ENCODE measurements at regions not wholly inside any gene's neighbourhood (a gene's known extent, or its start where the extent isn't known, plus 50 kb on each side); places are given as distances from the start of the nearest gene placed in this dataset.
"Not testable (repeated sequence)": the region's sequence is repeated elsewhere in the genome, so short reads cannot be mapped to it uniquely, and the experiment has no call there.

DNA sequence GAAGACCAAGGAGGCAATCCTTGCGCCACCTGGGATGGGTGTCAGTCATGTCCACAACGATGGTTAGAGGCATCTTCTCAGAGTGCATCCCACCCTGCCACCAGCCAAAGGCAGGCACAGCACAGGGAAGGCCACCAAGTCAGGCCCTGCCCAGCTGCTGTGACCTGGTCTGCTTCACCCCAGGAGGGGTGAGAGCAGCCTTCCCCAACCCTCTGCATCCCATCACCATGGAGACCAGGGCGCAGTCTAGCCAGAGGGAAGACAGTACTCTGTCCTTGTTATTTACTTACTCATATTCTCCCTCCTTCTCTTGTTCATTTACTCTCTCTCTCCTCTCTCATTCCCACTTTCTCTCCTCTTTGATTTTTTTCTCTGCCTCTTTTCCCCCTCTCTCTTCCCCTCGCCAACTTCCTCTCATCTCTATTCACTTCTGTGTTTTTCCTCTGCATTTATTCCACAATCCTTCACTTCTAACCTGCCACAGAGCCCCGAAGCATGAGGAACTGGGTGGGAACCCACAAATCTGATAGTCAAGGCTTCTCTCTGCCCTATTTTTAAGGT lies 749.4 kb downstream of the UQCRFS1 start:
- DNase-seq = no peak

DNA sequence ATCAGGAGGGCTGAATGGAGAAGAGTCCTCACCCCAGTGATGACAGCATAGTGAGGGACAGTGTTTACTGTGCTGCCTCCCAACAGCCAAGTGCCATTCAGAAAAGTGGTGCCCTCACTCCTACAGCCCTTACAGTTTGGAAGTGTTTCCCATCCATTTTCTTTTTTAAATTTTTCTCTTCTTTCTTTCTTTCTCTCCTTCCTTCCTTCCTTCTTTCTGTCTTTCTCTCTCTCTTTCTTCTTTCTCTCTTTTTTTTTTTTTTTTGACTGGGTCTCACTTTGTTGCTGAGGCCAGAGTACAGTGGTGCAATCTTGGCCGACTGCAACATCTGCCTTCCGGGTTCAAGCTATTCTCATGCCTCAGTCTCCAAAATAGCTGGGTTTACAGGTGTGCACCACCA lies 755.3 kb downstream of the UQCRFS1 start:
- no peak for DNase-seq

DNA sequence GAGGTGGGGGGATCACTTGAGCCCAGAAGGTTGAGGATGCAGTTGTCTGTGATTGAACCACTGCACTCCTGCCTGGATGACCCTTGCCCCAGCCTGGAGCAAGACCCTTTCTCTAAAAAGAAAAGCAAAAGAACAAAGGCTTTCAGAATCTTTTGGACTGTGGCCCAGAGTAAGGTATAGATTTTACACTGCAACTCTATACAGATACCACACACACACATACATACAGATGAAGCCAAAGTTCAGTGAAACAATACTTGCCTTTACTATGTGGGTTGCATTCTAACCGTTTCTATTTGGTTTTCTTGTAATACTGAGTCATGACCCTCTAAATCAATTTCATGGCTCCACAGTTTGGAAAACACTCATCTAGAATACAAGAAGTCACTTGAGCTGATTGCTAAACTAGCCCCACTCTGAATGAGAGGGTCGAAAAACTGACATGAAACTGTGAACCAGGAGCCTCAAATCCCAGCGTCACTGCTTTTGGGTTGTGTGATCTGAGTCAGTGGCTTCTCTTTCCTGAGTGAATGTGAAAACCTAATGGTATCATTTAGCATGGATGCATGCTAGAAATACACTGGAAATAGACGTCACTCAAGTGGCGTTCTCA lies 756.1 kb downstream of the UQCRFS1 start:
- DNase-seq = no peak

DNA sequence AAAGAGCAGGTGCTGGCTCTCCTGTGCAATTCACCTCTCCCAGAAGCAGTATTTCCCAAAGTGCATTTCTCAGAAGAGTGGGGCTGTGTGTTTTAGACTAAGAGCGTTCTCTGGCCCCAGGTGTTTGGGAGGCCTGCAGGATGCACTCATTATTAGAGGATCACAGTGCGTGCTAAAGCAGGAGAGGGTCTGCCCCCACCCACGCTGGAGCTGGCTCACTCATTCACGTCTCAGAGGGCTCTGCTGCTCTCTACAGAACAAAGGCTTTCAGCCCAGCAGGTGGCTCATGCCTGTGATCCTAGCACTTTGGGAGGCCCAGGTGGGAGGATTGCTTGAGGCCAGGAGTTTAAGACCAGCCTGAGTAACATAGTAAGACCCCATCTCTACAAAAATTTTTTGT lies 756.7 kb downstream of the UQCRFS1 start:
- no peak for DNase-seq

DNA sequence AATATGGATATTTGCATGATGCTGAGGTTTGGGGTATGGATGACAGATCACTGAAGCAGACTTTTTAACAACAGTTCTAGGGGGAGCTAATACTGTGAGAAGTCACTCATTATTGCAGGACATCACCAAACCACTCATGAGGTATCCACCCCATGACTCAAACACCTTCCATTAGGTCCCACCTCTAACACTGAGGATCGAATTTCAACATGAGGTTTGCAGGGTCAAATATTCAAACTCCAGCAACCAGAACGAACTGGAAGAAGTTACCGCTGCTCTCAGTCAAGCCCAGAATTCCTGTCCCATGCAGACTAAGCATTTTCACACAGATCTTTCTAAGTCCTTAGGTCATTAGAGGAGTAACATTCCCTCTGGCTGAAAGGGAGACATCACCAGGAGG lies 758.9 kb downstream of the UQCRFS1 start:
- no peak for DNase-seq

DNA sequence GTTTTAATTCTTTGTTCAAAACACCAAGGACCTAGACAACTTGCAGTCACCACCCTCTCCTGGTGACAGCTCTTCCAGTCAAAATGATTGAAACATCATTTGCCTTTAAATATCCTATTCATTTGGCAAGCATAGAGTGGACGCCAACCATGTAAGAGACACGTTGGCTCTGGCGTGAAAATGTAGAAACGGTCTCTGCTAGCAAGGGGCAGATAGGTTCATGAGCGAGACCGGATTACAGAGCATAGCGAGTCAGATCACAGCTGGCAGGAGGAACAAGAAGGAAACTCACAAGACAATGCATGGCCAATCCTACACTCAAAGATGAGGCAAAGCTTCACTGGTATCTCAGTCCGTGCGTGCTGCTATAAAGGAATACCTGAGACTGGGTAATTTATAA lies 759.5 kb downstream of the UQCRFS1 start:
- no peak for DNase-seq

DNA sequence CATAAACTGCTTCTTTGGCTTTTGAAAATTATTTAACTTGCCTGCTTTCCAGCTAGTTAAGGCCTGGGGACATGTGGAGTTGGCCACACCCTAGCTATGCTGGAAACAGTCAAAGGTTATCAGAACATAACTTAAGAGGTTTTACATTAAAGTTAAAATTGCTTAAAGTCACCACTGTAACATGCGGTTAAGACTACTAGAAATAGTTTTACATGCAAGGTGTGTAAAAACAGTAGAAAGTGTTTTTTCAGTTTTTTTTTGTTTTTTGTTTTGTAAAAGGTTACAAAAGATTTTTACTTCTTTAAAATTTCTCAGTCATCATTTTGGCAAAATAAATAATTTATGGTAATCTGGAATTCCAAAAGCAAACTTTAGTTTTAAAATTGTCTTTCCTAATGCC lies 763.1 kb downstream of the UQCRFS1 start:
- DNase-seq = no peak

DNA sequence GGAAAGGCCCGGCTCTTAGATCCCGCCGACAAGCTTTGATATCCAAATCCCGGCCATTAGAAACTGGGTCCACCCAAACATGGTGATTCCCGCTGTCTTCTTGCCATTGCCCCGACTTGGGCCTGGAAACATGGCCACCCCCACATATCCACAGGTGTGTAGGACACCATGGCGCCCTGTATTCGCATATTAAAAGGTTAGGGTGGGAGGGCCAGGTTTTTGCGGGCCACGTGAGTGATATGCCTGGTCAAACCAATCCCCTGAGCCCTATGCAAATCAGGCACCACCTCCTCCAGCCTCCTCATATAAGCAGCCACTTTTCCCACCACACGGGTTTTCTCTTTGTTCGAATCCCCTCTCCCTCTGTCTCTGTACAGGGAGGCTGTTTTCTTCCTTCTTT lies 766.4 kb downstream of the UQCRFS1 start:
- no peak for DNase-seq

DNA sequence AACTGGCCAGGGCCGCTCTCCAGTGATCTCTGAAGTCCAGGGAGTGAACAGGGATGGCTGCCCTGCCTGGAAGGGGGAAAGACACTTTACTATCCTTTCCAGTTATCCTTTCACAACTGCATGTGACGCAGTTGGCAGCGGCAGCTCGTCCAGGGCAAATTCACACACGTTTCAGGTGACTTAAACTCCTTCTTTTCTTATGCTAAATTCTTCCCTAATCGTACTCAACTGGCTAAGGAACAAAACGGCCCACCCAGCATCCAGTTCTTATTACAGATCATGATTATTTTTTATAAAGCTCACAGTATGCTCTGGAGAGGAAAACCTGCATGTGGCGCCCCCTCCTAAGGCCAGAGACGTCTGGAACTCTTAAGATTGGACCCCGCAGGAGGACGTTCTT lies 767.1 kb downstream of the UQCRFS1 start:
- DNase-seq = no peak

DNA sequence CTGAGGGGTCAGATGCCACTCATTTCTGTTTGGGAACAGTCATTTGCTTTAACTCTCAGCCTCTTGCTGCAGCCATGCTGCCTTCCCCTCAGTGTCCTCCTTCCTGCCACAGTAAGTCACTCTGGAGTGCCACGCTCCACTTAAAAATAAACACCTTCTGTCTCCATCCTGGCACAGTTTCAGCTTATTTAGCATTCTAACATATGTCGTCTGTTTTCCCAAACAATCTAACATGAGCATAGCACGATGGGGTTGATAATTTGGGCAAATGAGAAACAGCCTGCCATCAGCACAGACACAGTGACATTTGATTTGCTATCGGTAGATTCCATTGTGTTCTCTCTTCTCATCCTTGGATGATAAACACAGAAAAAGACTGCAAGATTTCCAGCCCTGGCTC lies 768.6 kb downstream of the UQCRFS1 start:
- no peak for DNase-seq

DNA sequence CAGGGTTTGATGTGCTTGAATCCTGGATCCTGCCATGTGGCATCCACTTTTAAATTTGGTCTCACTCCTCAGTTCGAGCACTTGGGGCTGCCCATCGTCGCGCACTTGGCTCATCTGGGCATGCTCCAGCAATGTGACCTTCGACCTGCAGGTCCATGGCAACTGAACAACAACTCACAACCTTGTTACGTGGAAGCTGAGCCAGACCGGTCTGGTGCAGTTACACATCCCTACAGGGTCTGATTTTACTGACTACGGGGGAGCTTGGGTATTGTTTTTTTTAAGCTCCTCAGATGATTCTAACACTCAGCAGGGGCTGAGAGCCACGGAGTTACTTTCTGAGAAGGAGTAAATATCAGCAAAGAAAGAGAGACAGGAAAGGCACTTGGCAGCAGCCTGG lies 769.6 kb downstream of the UQCRFS1 start:
- no peak for DNase-seq

DNA sequence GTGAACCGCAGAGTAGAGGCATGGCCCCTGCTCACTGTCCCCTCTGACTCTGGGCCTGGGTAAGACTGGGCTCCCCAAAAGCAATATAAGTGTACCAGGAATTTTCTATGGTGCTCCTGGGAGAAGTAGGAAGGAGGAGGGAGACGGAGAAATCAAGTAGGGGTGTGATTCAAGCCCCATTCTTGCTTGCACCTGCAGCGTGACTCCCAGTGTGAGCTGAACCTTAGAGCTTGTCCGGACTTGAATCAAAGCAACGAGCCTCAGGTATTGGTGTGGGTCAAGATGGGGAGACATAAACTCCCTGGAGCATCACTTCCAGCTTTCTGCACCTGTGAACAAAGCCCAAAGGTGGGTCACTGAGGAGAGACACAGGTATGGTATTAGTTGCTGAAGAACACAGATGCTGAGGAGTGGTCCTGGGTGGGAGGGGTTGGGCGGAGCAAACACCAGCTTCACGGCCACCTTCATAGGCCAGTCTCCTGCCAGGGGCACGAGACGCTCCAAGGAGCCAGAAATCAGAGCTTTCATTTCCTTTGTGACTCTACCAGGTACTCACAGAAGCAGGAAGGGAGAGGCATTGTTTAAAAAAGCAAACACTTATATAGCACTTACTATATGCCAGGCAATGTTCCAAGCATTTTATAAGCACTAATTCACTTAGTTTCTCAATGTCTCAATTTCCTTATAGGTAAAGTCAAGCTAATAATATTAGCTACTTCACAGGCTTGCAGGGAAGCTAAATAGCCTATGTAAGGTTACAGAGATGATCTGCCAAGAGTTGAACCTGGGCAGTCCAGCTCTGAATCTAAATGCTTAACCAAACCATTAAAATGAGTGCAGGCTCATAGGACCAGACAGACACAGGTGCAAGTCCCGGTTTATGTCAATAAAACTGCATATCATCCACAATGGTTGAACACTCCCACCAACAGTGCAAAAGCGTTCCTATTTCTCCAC lies 775.3 kb downstream of the UQCRFS1 start:
- no peak for DNase-seq

DNA sequence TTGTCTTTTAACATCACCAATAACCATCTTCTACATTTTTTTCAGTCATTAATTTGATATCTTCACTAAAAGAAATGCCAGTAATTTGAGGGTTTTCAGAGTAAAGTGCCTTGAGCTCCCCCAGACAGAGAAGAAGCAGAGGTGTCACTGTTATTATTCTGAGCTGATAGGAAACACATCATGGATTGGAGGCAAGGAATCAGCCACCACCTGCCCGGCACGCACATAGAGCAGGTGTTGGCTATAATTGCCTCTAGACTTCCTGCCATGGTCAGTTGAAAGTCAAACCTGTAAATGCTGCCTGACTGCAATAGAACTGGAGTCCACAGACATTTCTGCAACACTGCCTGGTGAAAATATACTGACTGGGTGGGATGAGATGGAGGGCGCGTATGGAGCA lies 776.6 kb downstream of the UQCRFS1 start:
- no peak for DNase-seq

DNA sequence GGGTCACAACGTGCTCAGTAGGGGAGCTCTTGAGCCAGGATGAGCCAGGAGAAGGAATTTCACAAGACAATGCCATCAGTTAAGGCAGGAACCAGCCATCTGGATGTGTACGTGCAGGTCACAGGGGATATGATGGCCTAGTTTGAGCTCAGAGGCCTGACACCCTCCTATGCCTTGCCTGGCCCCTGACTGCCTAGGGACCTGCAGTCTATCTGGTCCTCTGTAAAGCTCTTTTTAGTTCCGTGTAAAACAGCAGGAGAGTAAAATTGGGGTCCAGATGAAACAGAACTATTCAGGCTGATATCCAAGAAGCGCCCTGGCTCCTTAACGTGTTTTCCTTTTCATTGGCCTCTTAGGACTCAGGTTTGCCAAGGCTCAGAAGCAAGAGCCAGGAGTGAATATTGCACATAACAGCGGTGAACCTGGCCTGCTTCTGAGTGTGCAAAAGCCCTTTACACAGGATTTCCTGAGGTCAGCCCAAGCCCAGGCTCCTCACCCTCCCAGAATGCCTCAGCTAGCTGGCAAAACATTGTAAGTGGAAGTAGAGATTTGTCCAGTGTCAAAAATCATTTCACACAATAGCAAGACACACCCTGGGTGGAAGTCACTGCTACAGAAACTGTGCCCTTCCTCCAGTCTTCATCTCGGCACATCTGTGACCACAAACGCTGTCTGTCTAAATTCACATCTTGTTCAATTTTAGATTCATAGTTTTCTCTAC lies 777.2 kb downstream of the UQCRFS1 start:
- DNase-seq = no peak

DNA sequence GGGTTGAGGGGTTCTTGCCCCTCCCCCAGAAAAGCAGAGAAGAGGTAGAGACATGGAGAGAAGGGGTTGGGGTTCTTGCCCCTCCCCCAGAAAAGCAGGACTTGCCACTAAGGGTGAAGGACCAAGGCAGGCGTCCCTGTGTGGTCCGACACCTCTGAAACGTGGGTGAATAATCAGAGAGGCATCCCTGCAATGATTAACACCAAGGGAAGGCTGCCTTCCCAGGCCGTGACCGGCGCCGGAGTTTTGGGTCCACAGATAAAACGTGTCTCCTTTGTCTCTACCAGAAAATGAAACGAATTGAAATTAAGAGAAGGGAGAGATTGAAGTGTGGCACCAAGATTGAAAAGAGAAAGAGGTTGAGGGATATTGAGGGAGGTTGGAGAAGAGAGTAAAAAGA lies 778.2 kb downstream of the UQCRFS1 start:
- not testable (repeated sequence) for DNase-seq

DNA sequence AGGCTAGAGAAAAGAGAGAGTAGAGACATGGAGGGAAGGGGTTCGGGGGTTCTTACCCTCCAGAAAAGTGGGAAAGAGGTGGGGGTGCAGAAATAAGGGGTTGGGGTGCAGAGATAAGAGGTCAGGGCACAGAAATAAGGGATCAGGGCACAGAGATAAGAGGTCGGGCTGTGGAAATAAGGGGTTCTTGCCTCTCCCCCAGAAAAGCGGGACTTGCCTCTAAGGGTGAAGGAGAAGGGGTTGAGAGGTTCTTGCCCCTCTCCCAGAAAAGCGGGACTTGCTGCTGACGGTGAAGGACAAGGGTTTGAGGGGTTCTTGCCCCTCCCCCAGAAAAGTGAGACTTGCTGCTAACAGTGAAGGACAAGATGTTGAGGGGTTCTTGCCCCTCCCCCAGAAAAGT lies 778.6 kb downstream of the UQCRFS1 start:
- DNase-seq = not testable (repeated sequence)

DNA sequence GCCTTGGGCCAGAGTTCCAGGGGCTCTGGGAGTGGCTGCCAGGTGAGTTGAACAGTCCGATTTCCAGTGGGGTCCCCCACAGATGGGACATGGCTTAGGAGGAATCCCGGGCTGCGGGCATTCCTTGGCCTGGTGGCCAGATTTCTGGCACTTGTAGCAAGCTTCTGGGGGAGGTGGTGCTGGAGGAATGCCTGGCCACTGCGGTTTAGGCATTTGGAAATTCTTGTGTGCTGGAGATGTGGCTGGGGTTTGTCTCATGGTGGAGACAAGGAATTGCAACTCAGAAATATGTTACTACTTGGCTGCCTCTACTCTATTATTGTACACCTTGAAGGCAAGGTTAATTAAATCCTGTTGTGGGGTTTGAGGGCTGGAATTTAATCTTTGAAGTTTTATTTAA lies 779.8 kb downstream of the UQCRFS1 start:
- DNase-seq = not testable (repeated sequence)

DNA sequence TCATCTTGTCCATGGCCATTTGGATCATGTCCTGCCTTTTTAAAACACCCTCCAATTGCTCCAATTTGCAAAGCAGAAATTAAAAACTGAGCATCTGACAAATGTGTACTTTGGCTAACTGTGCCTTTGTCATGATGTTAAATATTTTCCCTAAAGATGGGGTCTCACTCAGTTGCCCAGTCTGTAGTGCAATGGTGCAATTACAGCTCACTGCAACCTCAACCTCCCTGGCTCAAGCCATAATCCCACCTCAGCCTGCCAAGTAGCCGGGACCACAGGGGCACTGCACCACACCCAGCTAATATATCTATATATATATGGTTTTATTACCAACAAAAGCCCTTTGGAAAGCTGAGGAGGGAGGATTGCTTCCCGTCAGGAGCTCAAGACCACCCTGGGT lies 782.7 kb downstream of the UQCRFS1 start:
- no peak for DNase-seq

DNA sequence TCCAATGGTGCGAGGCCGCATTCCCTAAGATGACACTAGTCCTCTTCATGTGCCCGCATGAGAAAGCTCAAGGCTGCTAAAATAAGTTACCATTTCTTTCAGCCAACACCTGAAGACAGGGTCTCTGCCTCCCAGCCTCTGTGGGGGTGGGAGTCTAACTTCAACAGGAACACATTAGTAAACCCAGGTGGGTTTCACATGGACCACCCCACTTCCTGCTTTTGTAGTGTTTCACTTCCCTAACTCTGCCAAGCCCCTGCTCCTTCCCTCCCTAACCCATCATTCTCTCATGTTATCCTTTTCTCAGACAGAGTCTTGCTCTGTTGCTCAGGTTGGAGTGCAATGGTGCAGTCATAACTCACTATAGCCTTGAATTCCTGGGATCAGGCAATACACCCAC lies 783.6 kb downstream of the UQCRFS1 start:
- no peak for DNase-seq

DNA sequence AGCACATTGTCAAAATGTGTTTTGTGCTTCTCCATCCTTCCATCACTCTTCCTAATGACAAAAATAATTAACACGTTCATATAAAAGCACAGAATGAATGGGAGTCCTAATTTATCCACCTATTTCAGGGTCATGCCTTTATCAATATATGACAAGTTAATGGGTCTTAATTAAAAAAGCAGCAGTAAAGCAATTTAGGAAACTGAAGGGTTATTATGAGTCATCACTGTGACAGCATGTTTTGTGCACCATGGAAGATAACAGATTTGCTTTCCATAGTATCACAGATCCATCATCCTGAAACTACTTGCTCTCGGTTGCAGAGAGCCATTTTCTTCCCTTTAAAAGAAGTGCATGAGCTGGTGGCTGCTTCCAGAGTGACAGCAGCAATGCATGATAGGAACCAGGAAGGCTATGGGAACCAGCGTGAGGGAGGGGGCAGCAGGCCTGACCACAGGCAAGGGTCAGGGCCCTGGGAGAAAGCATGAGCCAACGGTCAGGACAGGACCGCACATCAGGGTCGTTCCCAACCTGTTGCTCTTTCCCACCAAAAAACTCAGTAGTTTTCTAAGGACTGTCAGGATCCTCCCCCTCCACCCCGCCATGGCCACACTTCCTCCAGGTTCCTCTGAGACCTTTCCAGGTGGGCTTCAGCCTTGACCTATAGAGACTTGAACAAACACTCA lies 784.1 kb downstream of the UQCRFS1 start:
- no peak for DNase-seq

DNA sequence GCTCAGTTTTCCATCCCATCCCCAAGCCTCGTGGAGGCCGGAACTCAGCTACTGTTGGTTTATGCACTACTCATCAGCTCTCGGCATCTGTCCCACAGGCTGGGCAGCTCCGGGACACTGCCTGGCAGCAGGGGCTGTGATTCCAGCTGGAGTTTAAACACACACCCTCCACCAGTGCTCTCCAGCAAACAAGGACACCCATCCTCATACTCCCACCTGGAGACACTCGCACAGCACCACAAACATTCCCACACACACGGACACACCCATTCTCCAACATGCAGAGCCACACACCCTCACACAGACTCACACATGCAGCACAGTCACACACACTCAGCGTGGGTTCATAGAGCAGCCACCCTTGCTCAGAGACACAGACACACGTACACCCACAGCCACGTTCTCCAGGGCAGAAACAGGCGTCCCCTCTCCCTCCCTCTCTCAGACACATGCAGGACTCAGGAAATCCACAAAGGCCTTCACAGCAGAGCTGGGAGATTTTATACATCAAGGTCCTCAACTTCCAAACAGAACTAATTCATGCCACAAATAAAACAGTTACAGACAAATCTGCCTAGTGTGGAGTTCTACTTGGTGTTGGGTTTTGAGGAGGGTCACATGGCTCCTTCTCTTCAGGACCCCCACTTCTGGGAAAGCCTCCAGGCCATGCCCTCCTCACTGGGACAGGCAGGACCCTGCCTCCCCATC lies 785.4 kb downstream of the UQCRFS1 start:
- no peak for DNase-seq

DNA sequence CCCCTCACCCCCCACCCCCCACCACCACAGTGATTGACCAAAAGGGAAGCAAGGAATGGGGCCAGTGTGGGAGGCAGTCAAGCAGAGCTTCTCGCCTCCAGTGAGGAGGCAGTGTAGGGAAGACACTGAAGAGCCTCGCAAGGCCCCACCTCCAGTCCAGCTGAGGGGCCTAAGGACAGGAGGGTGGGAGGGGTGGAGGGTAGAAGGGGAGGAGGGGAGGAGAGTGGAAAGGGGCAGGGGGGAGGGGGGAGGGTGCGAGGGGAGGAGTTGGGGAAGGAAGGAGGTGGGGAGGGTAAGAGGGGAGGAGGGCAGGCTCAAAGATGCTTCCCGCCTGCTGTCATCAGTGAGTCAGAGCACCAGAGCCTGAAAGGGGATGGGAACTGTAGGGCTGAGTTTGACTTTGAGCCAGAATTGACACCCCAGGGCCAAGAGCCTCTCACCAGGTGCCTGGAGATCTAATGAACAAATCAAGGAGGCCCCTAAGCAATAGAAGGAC lies 786.2 kb downstream of the UQCRFS1 start:
- no peak for DNase-seq
